ENCODE measurements at regions not wholly inside any gene's neighbourhood (a gene's known extent, or its start where the extent isn't known, plus 50 kb on each side); places are given as distances from the start of the nearest gene placed in this dataset.

- Histone ChIP-seq H3K4me1 (peaks cover 0 to 5% (median 2%) of the 10 kb centered on the region in 4 donors), H3K27ac (no peak overlapping the region), H3K9me3 (no peaks in the 10 kb centered on the region), H3K4me3 (no peak overlapping the region), H3K27me3 (no peaks in the 10 kb centered on the region), H3K36me3 (no peaks in the 10 kb centered on the region)
- WGBS, 5 donors = 73 to 87% (median 83%) methylated on average over 8 of the region's 8 CpGs
- no peak for TF ChIP-seq POLR2A (IDR thresholded peaks at IDR 0.05)
- no peak for TF ChIP-seq CTCF (IDR thresholded peaks at IDR 0.05)
- no peak for TF ChIP-seq POLR2AphosphoS5 (IDR thresholded peaks at IDR 0.05)
- no peak for DNase-seq
- intact Hi-C loops (cut with DNase I; ENCODE audit: low total_unique reads) = no loop called here
Observed at GRCh38 chr15:37881237-37882013, 53.0 kb upstream of the TMCO5A start.

GRCh38 chr15:37882640-37883039 lies 51.8 kb upstream of the TMCO5A start:
- 75 to 84% (median 80%) methylated on average over 2 of the region's 2 CpGs for WGBS, 5 donors
- H3K9me3 ChIP-seq = no peaks in the 10 kb centered on the region
- H3K27ac ChIP-seq = no peak overlapping the region
- no peak for DNase-seq
- no peak overlapping the region for H3K4me3 ChIP-seq
- TF ChIP-seq CTCF (IDR thresholded peaks at IDR 0.05) (no peak), POLR2A (IDR thresholded peaks at IDR 0.05) (no peak), EP300 (IDR thresholded peaks at IDR 0.05) (no peak), POLR2AphosphoS5 (IDR thresholded peaks at IDR 0.05) (no peak)
- intact Hi-C loops (cut with DNase I; ENCODE audit: low total_unique reads) = no loop called here
- H3K36me3 ChIP-seq = no peaks in the 10 kb centered on the region
- H3K27me3 ChIP-seq = no peaks in the 10 kb centered on the region
- H3K4me1 ChIP-seq = peaks cover 0 to 5% (median 2%) of the 10 kb centered on the region in 4 donors

Small RNAs in the stretch of these regions (small RNA-seq; reads per million reads assigned to genes)
- 0 reads per million in 4 donors for gene RF00017
